Peyer's patch (tissue), 4 donors: ENCODE measurements at regions not wholly inside any gene's neighbourhood (a gene's known extent, or its start where the extent isn't known, plus 50 kb on each side); places are given as distances from the start of the nearest gene placed in this dataset.

Source experiments
- DNase-seq, 3 donors: peaks; one replicate each; pipeline ENCODE4 v3.0.0-alpha.2; 2017 to 2019
- H3K27ac ChIP-seq, 4 donors: fragments of 200-600 bp; sonication (generic); one replicate each; pipeline ENCODE4 v1.5.1; 2016 to 2019
- H3K27me3 ChIP-seq, 2 donors: fragments of 200-600 bp; sonication (generic); one replicate each; pipeline ENCODE4 v1.5.1; 2019
- H3K36me3 ChIP-seq, 3 donors: fragments of 200-600 bp; sonication (generic); one replicate each; pipeline ENCODE4 v1.5.1; 2016 to 2019
- H3K4me1 ChIP-seq, 4 donors: fragments of 200-600 bp; sonication (generic); one replicate each; pipeline ENCODE4 v1.5.1; 2016 to 2019
- H3K4me3 ChIP-seq, 4 donors: fragments of 200-600 bp; sonication (generic); 1 replicate in 3 of 4; 2 replicates in 1 of 4; pipeline ENCODE4 v1.5.1; 2016 to 2019; ENCODE audit warnings: mild to moderate bottlenecking in 1 of 4
- H3K9me3 ChIP-seq, 4 donors: fragments of 200-600 bp; sonication (generic); one replicate each; pipeline ENCODE4 v1.5.1; 2016 to 2019; ENCODE audit warnings: mild to moderate bottlenecking in 1 of 4
- CTCF ChIP-seq, 6 experiments: fragments of 450-650 bp in 4 of 6; fragments of 200-600 bp in 2 of 6; sonication (generic) in 1 of 6; IDR thresholded peaks; one replicate each; pipeline ENCODE4 v1.5.1; 2017 to 2019; ENCODE audit warnings: antibody characterized with exemption in 6 of 6, mild to moderate bottlenecking in 3 of 6, moderate library complexity in 1 of 6
- POLR2A ChIP-seq, 2 donors: fragments of 450-650 bp; IDR thresholded peaks; one replicate each; pipeline ENCODE4 v1.5.1; 2017; ENCODE audit warnings: antibody characterized with exemption in 2 of 2, mild to moderate bottlenecking in 2 of 2, moderate library complexity in 2 of 2

DNA sequence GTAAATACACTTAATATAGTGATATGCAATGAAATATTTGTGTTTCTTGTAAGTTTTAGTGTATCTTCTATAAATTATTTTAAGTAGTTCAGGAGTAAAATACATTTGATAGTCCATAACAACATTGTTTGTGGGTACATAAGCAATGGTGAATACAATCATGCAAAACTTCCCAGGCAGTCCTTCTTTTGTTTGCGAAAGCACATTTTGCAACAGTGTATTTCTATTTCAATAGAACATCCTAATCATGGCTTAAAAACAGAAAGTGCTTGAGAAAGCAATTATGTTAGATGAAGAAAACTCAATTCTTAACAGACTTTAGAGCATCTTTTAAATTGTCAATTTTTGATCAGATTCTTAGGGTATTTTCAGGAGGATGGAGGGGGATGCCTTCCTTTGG, 155.6 kb downstream of the POSTN start:
- Histone ChIP-seq H3K4me3 (no peak overlapping the region), H3K27me3 (no peaks in the 10 kb centered on the region), H3K27ac (no peak overlapping the region), H3K4me1 (no peaks in the 10 kb centered on the region), H3K9me3 (peaks cover 0 to 4% (median 0%) of the 10 kb centered on the region in 4 donors), H3K36me3 (no peaks in the 10 kb centered on the region)
- TF ChIP-seq POLR2A (IDR thresholded peaks at IDR 0.05): no peak
- no peak for TF ChIP-seq CTCF (IDR thresholded peaks at IDR 0.05)
- no peak for DNase-seq

DNA sequence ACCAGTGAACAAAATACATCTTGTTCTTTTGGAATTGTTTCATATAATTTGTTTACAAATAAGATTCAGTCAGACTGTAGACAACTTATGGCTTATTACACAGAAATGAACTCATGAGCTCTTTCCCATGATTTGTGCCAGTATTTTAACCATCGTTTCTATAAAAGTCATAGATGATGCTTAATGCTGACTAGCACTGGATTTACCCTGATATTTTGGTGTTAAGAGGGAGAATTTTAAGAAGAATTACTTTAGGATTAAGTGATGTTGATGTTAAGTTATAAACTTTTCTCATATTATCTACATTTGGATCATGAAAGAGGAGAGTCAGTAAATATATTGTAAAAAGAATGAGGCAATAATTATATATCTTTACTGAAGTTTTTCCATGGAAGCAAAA, 162.7 kb downstream of the POSTN start:
- Histone ChIP-seq H3K4me1 (no peaks in the 10 kb centered on the region), H3K27me3 (no peaks in the 10 kb centered on the region), H3K9me3 (no peaks in the 10 kb centered on the region), H3K36me3 (no peaks in the 10 kb centered on the region), H3K27ac (no peak overlapping the region), H3K4me3 (no peak overlapping the region)
- no peak for DNase-seq
- TF ChIP-seq CTCF (IDR thresholded peaks at IDR 0.05) (no peak), POLR2A (IDR thresholded peaks at IDR 0.05) (no peak)

- no peak for TF ChIP-seq CTCF (IDR thresholded peaks at IDR 0.05)
- TF ChIP-seq POLR2A (IDR thresholded peaks at IDR 0.05): no peak
- no peaks in the 10 kb centered on the region for H3K27me3 ChIP-seq
- H3K4me1 ChIP-seq: no peaks in the 10 kb centered on the region
- H3K9me3 ChIP-seq: no peaks in the 10 kb centered on the region
- no peak for DNase-seq
- H3K27ac ChIP-seq: no peak overlapping the region
- H3K4me3 ChIP-seq: no peak overlapping the region
- H3K36me3 ChIP-seq: no peaks in the 10 kb centered on the region
These were observed 165.5 kb downstream of the POSTN start for GRCh38 chr13:37433086-37433485.

DNA sequence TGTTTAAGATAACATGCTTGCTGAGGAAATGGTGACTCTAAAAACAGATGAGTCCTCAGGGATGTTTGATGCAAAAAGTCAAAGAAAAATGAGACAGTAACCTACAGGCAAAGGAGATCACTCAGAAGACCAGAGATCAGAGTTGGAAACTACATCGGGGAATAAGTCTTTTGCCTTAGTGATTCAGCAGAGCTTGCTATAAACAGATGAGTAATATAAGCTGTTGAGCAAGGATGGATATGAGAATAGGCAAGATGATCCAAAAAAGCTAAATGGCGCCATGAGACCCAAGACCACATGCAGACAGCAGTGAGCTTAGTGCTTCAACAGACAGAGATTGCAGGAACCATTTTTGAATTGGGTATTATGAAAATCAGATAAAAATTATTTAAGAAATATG, 168.6 kb downstream of the POSTN start:
- H3K9me3 ChIP-seq: no peaks in the 10 kb centered on the region
- TF ChIP-seq POLR2A (IDR thresholded peaks at IDR 0.05) (no peak), CTCF (IDR thresholded peaks at IDR 0.05) (no peak)
- no peak overlapping the region for H3K27ac ChIP-seq
- no peaks in the 10 kb centered on the region for H3K4me1 ChIP-seq
- H3K4me3 ChIP-seq: no peak overlapping the region
- no peak for DNase-seq
- no peaks in the 10 kb centered on the region for H3K36me3 ChIP-seq
- no peaks in the 10 kb centered on the region for H3K27me3 ChIP-seq

DNA sequence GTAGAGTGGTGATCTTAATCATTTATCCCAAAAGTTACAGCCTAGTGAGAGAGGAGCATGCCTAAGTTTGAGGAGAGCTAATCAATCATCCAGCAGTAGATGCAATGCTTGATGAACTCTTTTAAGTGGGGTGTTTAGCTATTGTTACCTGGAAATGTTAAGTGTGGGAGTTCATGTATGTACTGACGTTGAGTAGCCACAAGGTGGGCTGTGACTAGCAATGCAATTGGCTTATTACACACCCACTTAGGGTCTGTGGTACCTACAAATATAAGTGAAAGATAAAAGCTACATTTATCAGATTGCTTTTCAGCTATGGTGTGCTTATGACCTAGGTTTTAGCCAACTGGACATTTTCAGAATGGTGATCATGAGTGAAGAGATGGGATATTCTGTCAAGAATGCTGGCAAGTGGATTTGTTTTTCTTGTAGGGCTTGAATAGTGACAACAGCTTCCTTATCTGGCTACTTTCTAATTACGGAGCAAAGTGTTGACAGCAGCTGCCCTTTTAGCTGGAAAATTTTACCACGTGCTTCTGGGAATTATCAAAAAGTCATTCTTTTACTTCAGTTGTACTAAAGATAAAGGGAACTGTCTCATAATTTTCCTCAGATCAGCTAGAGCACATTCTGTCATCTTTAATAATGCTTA, 170.6 kb downstream of the POSTN start:
- DNase-seq: no peak
- Histone ChIP-seq H3K4me3 (no peak overlapping the region), H3K27ac (no peak overlapping the region), H3K36me3 (no peaks in the 10 kb centered on the region), H3K27me3 (no peaks in the 10 kb centered on the region), H3K9me3 (no peaks in the 10 kb centered on the region), H3K4me1 (no peaks in the 10 kb centered on the region)
- no peak for TF ChIP-seq POLR2A (IDR thresholded peaks at IDR 0.05)
- TF ChIP-seq CTCF (IDR thresholded peaks at IDR 0.05): no peak

DNA sequence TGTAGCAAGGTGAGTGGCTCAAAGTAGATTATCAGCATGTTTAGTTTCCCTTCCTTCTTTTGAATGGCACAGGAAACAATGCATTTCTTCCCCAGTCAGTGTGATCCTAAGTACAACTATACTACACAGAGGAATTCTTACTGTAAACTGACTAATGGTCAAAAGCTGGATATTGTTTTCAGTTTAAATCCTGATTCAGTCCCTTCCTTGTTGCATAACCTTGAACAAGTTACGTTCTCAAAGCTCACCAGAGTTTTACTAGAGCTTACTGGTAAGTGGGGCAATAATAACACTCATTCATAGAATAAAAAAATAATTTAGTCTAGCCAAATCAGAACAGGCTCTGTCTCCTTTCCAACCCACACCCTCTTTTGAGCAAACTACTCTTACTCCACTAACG, 180.1 kb downstream of the POSTN start:
- no peak for DNase-seq
- H3K36me3 ChIP-seq: no peaks in the 10 kb centered on the region
- H3K4me3 ChIP-seq: no peak overlapping the region
- H3K27ac ChIP-seq: no peak overlapping the region
- no peaks in the 10 kb centered on the region for H3K9me3 ChIP-seq
- no peaks in the 10 kb centered on the region for H3K27me3 ChIP-seq
- H3K4me1 ChIP-seq: no peaks in the 10 kb centered on the region
- TF ChIP-seq CTCF (IDR thresholded peaks at IDR 0.05): no peak
- no peak for TF ChIP-seq POLR2A (IDR thresholded peaks at IDR 0.05)
